ENCODE measurements at regions not wholly inside any gene's neighbourhood (a gene's known extent, or its start where the extent isn't known, plus 50 kb on each side); places are given as distances from the start of the nearest gene placed in this dataset.

GRCh38 chr3:146967783-146968182 is 362.6 kb upstream of the PLSCR5 start:
- TF ChIP-seq SIN3A (IDR thresholded peaks at IDR 0.05; ENCODE audit: borderline replicate concordance, insufficient read depth, low read length) (no peak), POLR2AphosphoS5 (IDR thresholded peaks at IDR 0.05; ENCODE audit: low read depth, low read length) (no peak), TAF1 (IDR thresholded peaks at IDR 0.05; ENCODE audit: borderline replicate concordance, insufficient read depth, low read length) (no peak), FOXP2 (optimal IDR thresholded peaks at IDR 0.05; ENCODE audit: borderline replicate concordance, extremely low read depth, extremely low read length, insufficient read depth) (no peak)
- TF ChIP-seq, protein P1, sequence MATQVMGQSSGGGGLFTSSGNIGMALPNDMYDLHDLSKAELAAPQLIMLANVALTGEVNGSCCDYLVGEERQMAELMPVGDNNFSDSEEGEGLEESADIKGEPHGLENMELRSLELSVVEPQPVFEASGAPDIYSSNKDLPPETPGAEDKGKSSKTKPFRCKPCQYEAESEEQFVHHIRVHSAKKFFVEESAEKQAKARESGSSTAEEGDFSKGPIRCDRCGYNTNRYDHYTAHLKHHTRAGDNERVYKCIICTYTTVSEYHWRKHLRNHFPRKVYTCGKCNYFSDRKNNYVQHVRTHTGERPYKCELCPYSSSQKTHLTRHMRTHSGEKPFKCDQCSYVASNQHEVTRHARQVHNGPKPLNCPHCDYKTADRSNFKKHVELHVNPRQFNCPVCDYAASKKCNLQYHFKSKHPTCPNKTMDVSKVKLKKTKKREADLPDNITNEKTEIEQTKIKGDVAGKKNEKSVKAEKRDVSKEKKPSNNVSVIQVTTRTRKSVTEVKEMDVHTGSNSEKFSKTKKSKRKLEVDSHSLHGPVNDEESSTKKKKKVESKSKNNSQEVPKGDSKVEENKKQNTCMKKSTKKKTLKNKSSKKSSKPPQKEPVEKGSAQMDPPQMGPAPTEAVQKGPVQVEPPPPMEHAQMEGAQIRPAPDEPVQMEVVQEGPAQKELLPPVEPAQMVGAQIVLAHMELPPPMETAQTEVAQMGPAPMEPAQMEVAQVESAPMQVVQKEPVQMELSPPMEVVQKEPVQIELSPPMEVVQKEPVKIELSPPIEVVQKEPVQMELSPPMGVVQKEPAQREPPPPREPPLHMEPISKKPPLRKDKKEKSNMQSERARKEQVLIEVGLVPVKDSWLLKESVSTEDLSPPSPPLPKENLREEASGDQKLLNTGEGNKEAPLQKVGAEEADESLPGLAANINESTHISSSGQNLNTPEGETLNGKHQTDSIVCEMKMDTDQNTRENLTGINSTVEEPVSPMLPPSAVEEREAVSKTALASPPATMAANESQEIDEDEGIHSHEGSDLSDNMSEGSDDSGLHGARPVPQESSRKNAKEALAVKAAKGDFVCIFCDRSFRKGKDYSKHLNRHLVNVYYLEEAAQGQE (IDR thresholded peaks at IDR 0.05; ENCODE audit: insufficient read depth in 1 of 2, low read depth in 2 of 2, low read length in 2 of 2): no peak

DNA sequence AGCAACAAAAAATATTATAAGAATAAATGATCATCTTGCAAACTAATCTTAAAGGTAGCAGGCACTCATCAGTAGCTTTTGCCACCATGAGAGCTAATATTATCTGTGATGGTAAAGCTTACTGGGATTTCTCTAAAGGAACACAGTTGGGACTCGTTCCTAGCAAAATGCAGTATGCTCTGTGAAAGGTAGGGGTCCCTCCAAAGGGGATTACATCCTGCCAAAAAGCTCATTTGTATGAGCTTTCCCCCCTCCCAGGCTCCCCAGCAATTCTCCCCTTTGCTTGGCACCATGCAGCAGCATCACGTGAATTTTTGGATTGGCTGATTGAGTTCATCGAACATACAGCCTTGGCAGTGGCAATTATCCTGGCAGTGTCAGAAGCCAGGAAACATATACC is 361.0 kb upstream of the PLSCR5 start:
- TF ChIP-seq, protein P1 (IDR thresholded peaks at IDR 0.05; ENCODE audit: insufficient read depth in 1 of 2, low read depth in 2 of 2, low read length in 2 of 2): no peak
- TF ChIP-seq SIN3A (IDR thresholded peaks at IDR 0.05; ENCODE audit: borderline replicate concordance, insufficient read depth, low read length) (no peak), POLR2AphosphoS5 (IDR thresholded peaks at IDR 0.05; ENCODE audit: low read depth, low read length) (no peak), TAF1 (IDR thresholded peaks at IDR 0.05; ENCODE audit: borderline replicate concordance, insufficient read depth, low read length) (no peak), FOXP2 (optimal IDR thresholded peaks at IDR 0.05; ENCODE audit: borderline replicate concordance, extremely low read depth, extremely low read length, insufficient read depth) (no peak)

DNA sequence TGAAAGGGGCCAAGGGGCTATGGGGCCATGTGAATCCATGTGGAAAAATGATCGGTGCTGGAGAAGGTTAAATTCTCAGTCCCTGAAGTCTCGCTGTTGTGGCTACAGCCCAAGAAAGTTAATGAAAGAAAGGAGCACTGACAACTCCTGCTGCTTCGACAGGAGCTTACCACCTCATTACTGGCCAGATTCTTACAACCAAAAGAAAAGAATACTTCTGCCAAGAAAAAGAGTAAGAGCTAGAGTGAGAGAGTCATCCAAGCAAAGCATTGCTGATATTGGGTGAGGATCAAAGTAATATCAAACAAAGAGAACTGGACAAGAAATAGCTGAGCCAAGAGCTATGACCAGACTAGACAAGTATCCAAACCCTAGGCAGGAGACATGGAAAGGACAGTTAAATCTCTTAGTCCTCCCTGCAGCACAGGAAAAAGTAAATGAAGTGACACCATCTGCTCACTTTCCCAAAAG is 348.4 kb upstream of the PLSCR5 start:
- TF ChIP-seq FOXP2 (optimal IDR thresholded peaks at IDR 0.05; ENCODE audit: borderline replicate concordance, extremely low read depth, extremely low read length, insufficient read depth) (no peak), TAF1 (IDR thresholded peaks at IDR 0.05; ENCODE audit: borderline replicate concordance, insufficient read depth, low read length) (no peak)

DNA sequence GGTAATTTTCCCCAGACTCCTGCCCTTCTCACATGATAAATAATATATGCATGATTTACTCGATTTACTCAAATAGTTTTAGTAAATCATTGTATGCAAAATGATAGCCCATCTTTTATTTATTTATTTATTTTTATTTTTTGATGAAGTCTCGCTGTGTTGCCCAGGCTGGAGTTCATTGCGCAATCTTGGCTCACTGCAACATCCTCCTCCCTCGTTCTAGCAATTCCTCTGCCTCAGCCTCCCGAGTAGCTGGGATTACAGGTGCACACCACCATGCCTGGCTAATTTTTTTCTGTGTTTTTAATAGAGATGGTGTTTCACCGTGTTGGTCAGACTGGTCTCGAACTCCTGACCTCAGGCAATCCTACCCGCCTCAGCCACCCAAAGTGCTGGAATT is 343.8 kb upstream of the PLSCR5 start:
- TF ChIP-seq FOXP2 (optimal IDR thresholded peaks at IDR 0.05; ENCODE audit: borderline replicate concordance, extremely low read depth, extremely low read length, insufficient read depth) (no peak), SIN3A (IDR thresholded peaks at IDR 0.05; ENCODE audit: borderline replicate concordance, insufficient read depth, low read length) (no peak), POLR2AphosphoS5 (IDR thresholded peaks at IDR 0.05; ENCODE audit: low read depth, low read length) (no peak), TAF1 (IDR thresholded peaks at IDR 0.05; ENCODE audit: borderline replicate concordance, insufficient read depth, low read length) (no peak)
- TF ChIP-seq, protein P1 (IDR thresholded peaks at IDR 0.05; ENCODE audit: insufficient read depth in 1 of 2, low read depth in 2 of 2, low read length in 2 of 2): no peak

DNA sequence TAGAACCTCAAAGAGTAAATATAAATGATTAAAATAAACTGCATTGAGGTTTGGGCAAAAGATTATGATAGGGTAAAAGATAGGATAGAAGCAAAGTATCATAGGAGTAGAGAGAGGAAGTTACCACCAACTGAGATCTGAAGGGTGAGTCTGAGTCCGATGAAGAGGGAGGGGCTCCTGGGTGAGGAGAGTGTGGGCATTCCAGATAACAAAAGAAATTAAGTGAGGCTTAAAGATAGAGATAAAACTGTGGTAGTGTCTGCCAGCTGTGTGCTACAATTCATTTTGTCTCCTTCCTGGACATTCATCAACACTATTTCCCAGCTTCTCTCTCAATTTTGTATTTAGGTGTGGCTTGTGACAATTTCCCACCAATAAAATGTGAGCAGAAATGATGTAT is 343.0 kb upstream of the PLSCR5 start:
- TF ChIP-seq POLR2AphosphoS5 (IDR thresholded peaks at IDR 0.05; ENCODE audit: low read depth, low read length) (no peak), TAF1 (IDR thresholded peaks at IDR 0.05; ENCODE audit: borderline replicate concordance, insufficient read depth, low read length) (no peak), SIN3A (IDR thresholded peaks at IDR 0.05; ENCODE audit: borderline replicate concordance, insufficient read depth, low read length) (no peak), FOXP2 (optimal IDR thresholded peaks at IDR 0.05; ENCODE audit: borderline replicate concordance, extremely low read depth, extremely low read length, insufficient read depth) (no peak)
- TF ChIP-seq, protein P1 (IDR thresholded peaks at IDR 0.05; ENCODE audit: insufficient read depth in 1 of 2, low read depth in 2 of 2, low read length in 2 of 2): no peak

Data from PFSK-1 (cell line).